ENCODE measurements at regions not wholly inside any gene's neighbourhood (a gene's known extent, or its start where the extent isn't known, plus 50 kb on each side); places are given as distances from the start of the nearest gene placed in this dataset.

DNA sequence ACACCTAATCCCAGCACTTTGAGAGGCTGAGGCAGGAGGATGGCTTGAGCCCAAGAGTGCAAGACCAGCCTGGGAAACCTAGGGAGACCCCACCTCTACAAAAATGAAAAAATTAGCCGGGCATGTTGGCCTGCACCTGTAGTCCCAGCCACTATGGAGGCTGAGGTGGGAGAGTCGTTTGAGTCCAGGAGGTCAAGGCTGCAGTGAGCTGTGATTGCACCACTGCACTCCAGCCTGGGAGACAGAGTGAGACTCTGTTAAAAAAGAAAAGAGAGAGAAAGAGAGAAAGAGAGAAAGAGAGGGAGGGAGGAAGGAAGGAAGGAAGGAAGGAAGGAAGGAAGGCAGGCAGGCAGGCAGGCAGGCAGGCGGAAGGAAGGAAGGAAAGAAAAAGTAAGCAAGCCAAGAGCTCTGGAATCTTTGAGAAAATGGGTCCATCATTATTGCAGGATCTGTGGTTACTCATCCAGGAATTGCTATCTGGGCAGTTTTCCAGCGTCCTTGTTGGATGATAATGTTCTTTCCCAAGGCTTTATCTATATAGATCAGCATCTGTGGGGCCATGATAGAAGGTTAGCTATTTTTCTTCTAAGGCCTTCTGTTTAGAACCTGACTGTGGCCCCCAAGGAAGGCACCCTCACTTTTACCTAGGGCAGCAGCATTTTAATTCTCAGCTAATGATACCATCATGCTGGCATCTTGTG lies 533.2 kb upstream of the CDH5 start:
- no peaks in the 10 kb centered on the region for H3K36me3 ChIP-seq
- peaks cover 17 to 34% (median 23%) of the 10 kb centered on the region in 10 experiments for H3K4me1 ChIP-seq
- H3K9ac ChIP-seq = no peak overlapping the region
- no peaks in the 10 kb centered on the region for H3K27me3 ChIP-seq
- no peaks in the 10 kb centered on the region for H4K20me1 ChIP-seq
- H3K4me3 ChIP-seq = no peak overlapping the region
- peak overlapping the region in 7 of 11 experiments; percentile 10 to 48 (median 28); a peak in 11 of 22 replicates for H3K4me2 ChIP-seq
- H3K9me3 ChIP-seq (replicated peaks in 1 of 11) = peaks cover 0 to 7% (median 0%) of the 10 kb centered on the region in 11 experiments; a peak in 1 of 22 replicates
- no peak overlapping the region for H3K27ac ChIP-seq
- no peak for TF ChIP-seq Cebpa-rat (IDR thresholded peaks at IDR 0.05)

GRCh38 chr16:65832679-65833078 lies 533.8 kb upstream of the CDH5 start:
- Histone ChIP-seq H3K9ac (no peak overlapping the region), H3K27me3 (no peaks in the 10 kb centered on the region)

GRCh38 chr16:65831903-65832666 lies 534.4 kb upstream of the CDH5 start:
- Histone ChIP-seq H4K20me1 (no peaks in the 10 kb centered on the region), H3K4me2 (no peak overlapping the region), H3K9me3 (replicated peaks in 1 of 11) (peaks cover 0 to 7% (median 0%) of the 10 kb centered on the region in 11 experiments; a peak in 2 of 22 replicates), H3K27me3 (no peaks in the 10 kb centered on the region), H3K27ac (no peak overlapping the region), H3K4me1 (peaks cover 5 to 21% (median 15%) of the 10 kb centered on the region in 10 experiments), H3K9ac (no peak overlapping the region), H3K4me3 (no peak overlapping the region), H3K36me3 (no peaks in the 10 kb centered on the region)
- TF ChIP-seq Cebpa-rat (IDR thresholded peaks at IDR 0.05) = no peak

More at GRCh38 chr16:65832679-65833078, 533.8 kb upstream of the CDH5 start:
- Histone ChIP-seq H3K4me2 (peak overlapping the region in 3 of 11 experiments; percentile 10 to 48 (median 24); a peak in 1 of 22 replicates), H4K20me1 (no peaks in the 10 kb centered on the region), H3K4me1 (peaks cover 11 to 27% (median 21%) of the 10 kb centered on the region in 10 experiments), H3K27ac (no peak overlapping the region), H3K9me3 (replicated peaks in 1 of 11) (peaks cover 0 to 7% (median 0%) of the 10 kb centered on the region in 11 experiments; a peak in 2 of 22 replicates), H3K4me3 (no peak overlapping the region), H3K36me3 (no peaks in the 10 kb centered on the region)
- no peak for TF ChIP-seq Cebpa-rat (IDR thresholded peaks at IDR 0.05)

DNA sequence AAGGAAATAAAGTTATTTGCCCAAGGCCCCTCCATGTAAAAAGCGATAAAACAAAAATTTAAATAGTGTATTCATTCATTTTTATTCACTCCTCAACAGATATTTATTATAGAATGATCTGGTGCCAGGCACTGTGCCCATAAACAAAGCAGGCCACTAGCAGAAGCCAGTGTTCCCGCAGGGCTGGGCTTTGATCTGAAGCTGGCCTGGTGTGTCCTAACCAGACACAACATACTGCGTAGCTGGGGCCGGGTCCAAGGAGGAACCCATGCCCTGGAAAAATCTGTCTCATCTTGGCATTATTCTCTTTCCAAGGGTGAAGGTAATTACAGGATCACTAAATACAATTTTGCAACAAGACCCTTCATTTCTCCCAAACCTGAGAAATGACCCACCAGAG lies 537.4 kb upstream of the CDH5 start:
- Histone ChIP-seq H3K4me1 (peaks cover 0 to 14% (median 7%) of the 10 kb centered on the region in 10 experiments; a peak in 8 of 20 replicates), H3K27me3 (no peaks in the 10 kb centered on the region), H3K9me3 (replicated peaks in 1 of 11) (no peaks in the 10 kb centered on the region; a peak in 1 of 22 replicates), H3K27ac (no peak overlapping the region), H3K36me3 (no peaks in the 10 kb centered on the region), H3K4me2 (no peak overlapping the region), H3K9ac (no peak overlapping the region), H3K4me3 (no peak overlapping the region), H4K20me1 (no peaks in the 10 kb centered on the region)
- no peak for TF ChIP-seq Cebpa-rat (IDR thresholded peaks at IDR 0.05)

- H3K27ac ChIP-seq = no peak overlapping the region
- H3K9ac ChIP-seq = no peak overlapping the region
- no peak for TF ChIP-seq Cebpa-rat (IDR thresholded peaks at IDR 0.05)
- peaks cover 0 to 11% (median 4%) of the 10 kb centered on the region in 10 experiments; a peak in 8 of 20 replicates for H3K4me1 ChIP-seq
- H3K4me3 ChIP-seq = no peak overlapping the region
- no peaks in the 10 kb centered on the region for H3K27me3 ChIP-seq
- H3K4me2 ChIP-seq = no peak overlapping the region
- H3K9me3 ChIP-seq (replicated peaks in 1 of 11) = no peaks in the 10 kb centered on the region; a peak in 1 of 22 replicates
- no peaks in the 10 kb centered on the region for H4K20me1 ChIP-seq
- H3K36me3 ChIP-seq = no peaks in the 10 kb centered on the region
These were observed 538.2 kb upstream of the CDH5 start for GRCh38 chr16:65828296-65828695.

GRCh38 chr16:65827231-65827630 lies 539.3 kb upstream of the CDH5 start:
- Histone ChIP-seq H3K27me3 (no peaks in the 10 kb centered on the region), H3K4me1 (peaks cover 0 to 8% (median 0%) of the 10 kb centered on the region in 10 experiments; a peak in 1 of 20 replicates), H3K36me3 (no peaks in the 10 kb centered on the region), H3K4me2 (no peak overlapping the region), H3K4me3 (no peak overlapping the region), H4K20me1 (no peaks in the 10 kb centered on the region), H3K9me3 (replicated peaks in 1 of 11) (peaks cover 0 to 8% (median 0%) of the 10 kb centered on the region in 11 experiments; a peak in 5 of 22 replicates), H3K9ac (no peak overlapping the region), H3K27ac (no peak overlapping the region)
- no peak for TF ChIP-seq Cebpa-rat (IDR thresholded peaks at IDR 0.05)

DNA sequence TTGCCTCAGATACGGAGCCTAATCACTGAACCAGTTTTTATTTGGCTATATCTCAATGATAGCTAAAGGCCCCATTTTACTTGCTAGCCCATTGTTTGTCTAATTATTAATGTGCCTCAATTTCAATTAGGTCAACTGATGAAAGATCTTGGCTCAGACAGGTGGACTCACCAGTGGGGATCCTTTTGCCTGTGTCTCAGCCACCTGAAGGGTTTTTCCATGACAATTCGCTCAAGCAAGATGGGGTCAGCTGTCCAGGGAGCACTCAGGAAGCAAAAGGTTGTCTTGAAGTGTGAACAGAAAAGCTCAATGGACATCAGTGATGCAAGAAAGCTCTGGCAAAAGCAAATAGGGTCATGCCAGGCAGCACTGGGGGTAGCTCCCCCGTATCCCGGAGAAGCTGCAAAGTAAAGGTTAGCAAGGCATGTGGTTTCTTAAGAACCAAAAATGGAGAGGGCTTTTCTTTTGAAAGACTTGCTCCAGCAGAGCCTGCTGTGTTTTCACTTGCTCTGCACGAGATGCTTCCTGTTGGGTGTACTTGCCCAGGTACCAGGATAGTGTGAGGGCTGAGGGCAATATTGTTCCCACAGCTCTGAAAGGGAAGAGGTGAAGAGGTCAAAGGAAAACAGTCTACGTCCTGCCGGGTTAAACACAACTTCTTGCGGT lies 541.2 kb upstream of the CDH5 start:
- H3K9me3 ChIP-seq (replicated peaks in 1 of 11) = peaks cover 0 to 15% (median 0%) of the 10 kb centered on the region in 11 experiments; a peak in 6 of 22 replicates
- H3K27ac ChIP-seq = no peak overlapping the region
- no peak for TF ChIP-seq Cebpa-rat (IDR thresholded peaks at IDR 0.05)
- H3K4me2 ChIP-seq = no peak overlapping the region
- H3K27me3 ChIP-seq = no peaks in the 10 kb centered on the region
- H4K20me1 ChIP-seq = no peaks in the 10 kb centered on the region
- no peak overlapping the region for H3K4me3 ChIP-seq
- H3K9ac ChIP-seq = no peak overlapping the region
- H3K4me1 ChIP-seq = peaks cover 0 to 3% (median 0%) of the 10 kb centered on the region in 10 experiments; a peak in 1 of 20 replicates
- H3K36me3 ChIP-seq = no peaks in the 10 kb centered on the region

DNA sequence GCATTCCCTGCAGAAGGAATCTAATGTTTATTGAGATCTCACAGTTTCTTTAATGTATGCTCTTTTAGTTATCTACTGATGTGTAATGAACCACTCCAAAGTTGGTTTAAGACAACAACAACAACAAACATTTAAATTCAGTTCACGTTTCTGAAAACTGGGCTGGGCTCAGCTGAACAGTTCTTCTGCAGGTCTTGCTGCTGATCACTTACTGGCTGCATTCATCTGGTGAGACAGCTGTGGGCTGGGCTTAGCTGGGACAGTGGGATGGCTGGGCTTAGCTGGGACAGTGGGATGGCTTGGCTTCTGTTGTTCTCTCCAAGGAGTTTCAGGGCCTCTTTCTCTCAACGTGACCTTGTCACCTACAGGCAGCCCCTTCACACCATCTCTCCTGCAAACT lies 544.3 kb upstream of the CDH5 start:
- Histone ChIP-seq H3K4me2 (no peak overlapping the region), H3K9me3 (replicated peaks in 1 of 11) (peaks cover 0 to 15% (median 0%) of the 10 kb centered on the region in 11 experiments; a peak in 6 of 22 replicates), H3K4me3 (no peak overlapping the region), H3K9ac (no peak overlapping the region), H3K36me3 (no peaks in the 10 kb centered on the region), H3K4me1 (0 out of 20 replicates have a peak, but pooled peaks cover 0 to under 1% (median 0%) of the 10 kb centered on the region in 10 experiments), H3K27me3 (no peaks in the 10 kb centered on the region), H4K20me1 (no peaks in the 10 kb centered on the region), H3K27ac (no peak overlapping the region)
- no peak for TF ChIP-seq Cebpa-rat (IDR thresholded peaks at IDR 0.05)

All from BLaER1 treated with 17β-estradiol and CSF1 and Interleukin-3, amounts not matched to agents 10 nM and 100 nM (cell line).